Stimulated activated naive CD4-positive, alpha-beta T cell treated with Interleukin-2 at 50 U/mL for 16 hours (primary cell): ENCODE measurements at regions not wholly inside any gene's neighbourhood (a gene's known extent, or its start where the extent isn't known, plus 50 kb on each side); places are given as distances from the start of the nearest gene placed in this dataset.

Experiments
- DNase-seq: peaks from one replicate; lab custom pipeline; 2025; lab: John Stamatoyannopoulos, UW

DNA sequence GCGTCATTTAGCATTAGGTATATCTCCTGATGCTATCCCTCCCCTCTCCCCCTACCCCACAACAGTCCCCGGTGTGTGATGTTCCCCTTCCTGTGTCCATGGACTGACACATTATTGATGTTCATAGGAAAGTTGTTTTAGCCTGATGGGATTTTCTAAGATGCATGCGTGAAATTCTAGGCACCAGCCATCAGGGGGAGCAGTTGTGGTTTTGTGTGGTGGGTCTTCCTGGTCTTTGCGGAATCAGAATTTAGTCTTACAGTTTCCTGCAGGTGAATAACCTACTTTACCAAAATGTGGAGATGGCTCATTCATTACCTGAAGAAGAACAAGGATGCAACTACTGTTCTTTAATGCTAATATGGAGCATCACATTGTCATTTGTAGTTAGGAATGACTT, 455.0 kb upstream of the THBS1 start:
- DNase-seq, result no peak

- no peak for DNase-seq
Measured at GRCh38 chr15:39127151-39127790, 453.6 kb upstream of the THBS1 start.

- no peak for DNase-seq
Measured at GRCh38 chr15:39127925-39128617, 452.8 kb upstream of the THBS1 start.

DNA sequence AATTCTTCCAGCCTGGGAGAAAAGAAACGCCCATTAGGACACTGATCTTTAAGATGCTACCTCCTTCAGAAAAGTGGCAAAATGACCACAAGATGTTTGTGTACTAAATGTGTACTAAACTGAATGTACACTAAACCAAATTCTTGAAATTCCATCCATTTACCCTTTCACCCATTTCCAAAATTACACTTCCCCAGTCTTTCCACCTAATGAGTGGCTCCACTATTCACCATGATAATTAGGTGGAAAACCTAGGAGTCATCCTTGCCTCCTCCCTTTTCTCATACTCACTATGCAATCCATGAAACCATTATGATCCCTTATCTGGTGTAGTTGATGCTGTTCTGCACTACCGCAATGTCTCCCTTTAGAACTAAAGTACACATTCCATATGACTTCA, 452.1 kb upstream of the THBS1 start:
- DNase-seq, result no peak

- DNase-seq, result no peak
Measured at GRCh38 chr15:39130556-39131379, 450.1 kb upstream of the THBS1 start.

- DNase-seq, result no peak
Measured at GRCh38 chr15:39131609-39132008, 449.3 kb upstream of the THBS1 start.

DNA sequence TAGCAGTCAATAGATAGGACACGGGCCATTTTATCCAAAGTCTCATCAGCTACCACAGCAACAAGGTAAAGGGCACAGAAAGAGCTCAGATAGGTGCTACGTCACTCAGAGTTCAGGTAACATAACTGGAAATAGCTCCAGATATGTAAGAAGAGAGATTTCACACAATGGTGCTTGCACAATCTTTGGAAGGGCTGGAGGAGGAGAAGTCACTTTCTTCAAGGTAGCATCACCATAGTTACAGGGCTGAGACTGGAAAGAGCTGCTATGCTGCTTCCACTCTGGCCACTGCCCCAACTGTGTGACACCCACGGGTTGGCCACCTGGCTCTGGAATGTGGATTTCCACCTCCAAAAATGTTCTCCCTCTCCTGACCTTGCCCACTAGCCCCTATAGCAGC, 448.8 kb upstream of the THBS1 start:
- DNase-seq, result no peak

DNA sequence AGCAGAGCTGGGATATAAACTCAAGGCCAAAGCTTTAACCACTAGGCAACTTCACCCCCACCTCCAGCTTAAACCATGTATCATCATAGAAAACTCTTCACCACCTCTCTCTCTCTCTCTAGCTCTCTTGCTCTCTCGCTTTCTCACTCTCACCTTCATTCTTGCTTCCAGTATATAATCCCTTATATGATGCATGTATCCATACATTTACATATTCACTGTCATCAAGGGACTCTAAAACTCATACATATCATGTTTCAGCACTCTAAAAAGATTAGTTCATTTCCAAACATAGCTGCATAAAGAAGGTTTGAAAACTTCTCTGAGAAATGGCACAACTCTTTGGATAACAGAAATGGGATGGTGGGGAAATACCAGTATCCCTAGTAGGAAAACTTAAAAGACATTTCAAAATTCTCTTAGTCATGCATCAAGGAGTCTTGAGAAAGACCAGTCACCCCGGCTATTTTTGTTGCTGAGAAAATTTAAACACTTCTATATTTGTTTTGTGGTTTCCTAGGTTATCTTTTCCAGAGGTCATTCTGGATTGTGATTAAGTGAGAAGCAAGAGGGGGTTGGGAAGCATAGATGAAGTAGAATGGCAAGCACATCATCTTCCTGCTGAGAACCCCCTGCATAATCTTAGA, 447.8 kb upstream of the THBS1 start:
- no peak for DNase-seq

GRCh38 chr15:39134282-39134681, 446.6 kb upstream of the THBS1 start:
- no peak for DNase-seq

- no peak for DNase-seq
Measured at GRCh38 chr15:39135989-39136388, 444.9 kb upstream of the THBS1 start.

GRCh38 chr15:39139431-39140059, 441.3 kb upstream of the THBS1 start:
- no peak for DNase-seq

- DNase-seq, result no peak
Measured at GRCh38 chr15:39140060-39140604, 440.7 kb upstream of the THBS1 start.

GRCh38 chr15:39142500-39142899, 438.4 kb upstream of the THBS1 start:
- no peak for DNase-seq

GRCh38 chr15:39143479-39143878, 437.4 kb upstream of the THBS1 start:
- DNase-seq, result no peak

GRCh38 chr15:39144051-39144450, 436.8 kb upstream of the THBS1 start:
- DNase-seq, result no peak

- DNase-seq, result no peak
Measured at GRCh38 chr15:39144613-39145499, 436.0 kb upstream of the THBS1 start.

DNA sequence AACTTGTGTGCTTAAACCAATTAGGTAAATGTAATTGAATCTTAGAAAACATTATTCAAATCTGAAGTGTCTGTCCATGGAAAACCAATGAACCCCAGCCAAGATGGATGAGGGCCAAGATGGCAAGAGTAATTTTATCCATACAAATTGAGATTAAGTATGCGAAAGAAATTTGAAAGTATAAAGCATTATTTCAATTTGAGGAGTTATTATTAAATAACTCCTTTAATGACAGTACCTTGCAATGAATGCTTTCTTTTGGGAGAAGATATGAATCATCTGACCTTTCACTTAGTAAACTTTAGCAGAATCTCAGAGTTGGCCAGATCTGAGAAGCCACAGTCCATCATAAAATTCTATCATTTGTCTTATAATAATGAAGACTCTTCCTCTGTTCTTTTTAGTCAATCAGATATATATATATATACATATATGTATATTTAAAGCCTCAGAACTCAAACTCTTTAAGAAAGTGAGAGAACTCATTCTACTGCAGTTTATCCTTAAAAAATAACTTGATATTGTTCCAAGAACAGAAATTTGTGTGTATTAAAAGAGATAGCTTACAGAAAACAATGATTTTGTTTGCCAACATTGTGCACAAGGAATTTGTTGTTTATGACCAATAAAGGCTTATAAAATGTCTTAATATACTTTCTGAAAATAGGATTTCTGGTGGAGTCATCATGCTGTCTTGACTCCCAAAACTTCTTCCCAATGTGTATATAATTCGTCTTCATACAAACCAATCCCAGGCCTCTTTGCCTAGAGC, 434.8 kb upstream of the THBS1 start:
- no peak for DNase-seq

- no peak for DNase-seq
Measured at GRCh38 chr15:39149636-39150150, 431.2 kb upstream of the THBS1 start.

GRCh38 chr15:39151545-39151944, 429.3 kb upstream of the THBS1 start:
- no peak for DNase-seq
